Neural cell (in vitro differentiated cells): ENCODE measurements at regions not wholly inside any gene's neighbourhood (a gene's known extent, or its start where the extent isn't known, plus 50 kb on each side); places are given as distances from the start of the nearest gene placed in this dataset.

Experiments
- EP300 ChIP-seq: fragments of 450-650 bp; conservative IDR thresholded peaks from 2 replicates; pipeline ENCODE4 v1.6.1; 2014; ENCODE audit warnings: antibody characterized with exemption, mild to moderate bottlenecking, moderate library complexity; ENCODE audit not compliant: poor library complexity, severe bottlenecking
- EZH2 ChIP-seq: fragments of 200-600, 300-800 bp; shearing (Covaris generic), sonication (generic); IDR thresholded peaks from 2 replicates; pipeline ENCODE4 v1.6.1; 2014; ENCODE audit warnings: antibody characterized with exemption, low read length, borderline replicate concordance, mild to moderate bottlenecking; ENCODE audit not compliant: insufficient read depth, poor library complexity, severe bottlenecking
- RAD21 ChIP-seq: fragments of 450-650 bp; conservative IDR thresholded peaks from 2 replicates; pipeline ENCODE4 v1.6.1; 2014; ENCODE audit warnings: antibody characterized with exemption, mild to moderate bottlenecking, moderate library complexity
- TAF1 ChIP-seq: IDR thresholded peaks from 2 replicates; pipeline ENCODE4 v1.6.1; 2012; ENCODE audit warnings: low read depth
- TF ChIP-seq, protein P1 (sequence below): fragments of 450-650 bp; IDR thresholded peaks from 2 replicates; pipeline ENCODE4 v1.5.1; 2014; ENCODE audit warnings: antibody characterized with exemption, mild to moderate bottlenecking, moderate library complexity; ENCODE audit not compliant: poor library complexity, severe bottlenecking
- TF ChIP-seq, protein P2 (sequence below): IDR thresholded peaks from 2 replicates; pipeline ENCODE4 v1.6.1; 2012; ENCODE audit warnings: borderline replicate concordance

DNA sequence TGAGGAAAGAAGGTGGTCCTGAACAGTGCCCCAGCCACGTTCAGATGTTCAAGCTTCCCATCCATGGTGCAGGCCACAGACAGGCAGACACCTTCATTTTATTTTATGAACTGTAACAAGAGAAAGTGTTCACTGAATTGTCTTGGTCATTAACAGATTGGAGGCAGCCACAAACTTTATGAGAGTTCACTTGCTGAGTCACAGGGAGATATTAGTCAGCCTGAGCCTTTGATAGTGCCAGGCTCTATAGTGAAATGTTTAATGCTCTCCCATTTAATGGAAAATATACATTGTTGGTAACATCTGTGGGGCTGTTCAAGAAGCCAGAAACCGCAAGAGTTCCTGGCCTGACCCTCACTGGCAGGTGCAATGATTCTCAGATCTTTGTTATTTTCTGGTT is 237.0 kb downstream of the TENT4A start:
- TF ChIP-seq, protein P1, sequence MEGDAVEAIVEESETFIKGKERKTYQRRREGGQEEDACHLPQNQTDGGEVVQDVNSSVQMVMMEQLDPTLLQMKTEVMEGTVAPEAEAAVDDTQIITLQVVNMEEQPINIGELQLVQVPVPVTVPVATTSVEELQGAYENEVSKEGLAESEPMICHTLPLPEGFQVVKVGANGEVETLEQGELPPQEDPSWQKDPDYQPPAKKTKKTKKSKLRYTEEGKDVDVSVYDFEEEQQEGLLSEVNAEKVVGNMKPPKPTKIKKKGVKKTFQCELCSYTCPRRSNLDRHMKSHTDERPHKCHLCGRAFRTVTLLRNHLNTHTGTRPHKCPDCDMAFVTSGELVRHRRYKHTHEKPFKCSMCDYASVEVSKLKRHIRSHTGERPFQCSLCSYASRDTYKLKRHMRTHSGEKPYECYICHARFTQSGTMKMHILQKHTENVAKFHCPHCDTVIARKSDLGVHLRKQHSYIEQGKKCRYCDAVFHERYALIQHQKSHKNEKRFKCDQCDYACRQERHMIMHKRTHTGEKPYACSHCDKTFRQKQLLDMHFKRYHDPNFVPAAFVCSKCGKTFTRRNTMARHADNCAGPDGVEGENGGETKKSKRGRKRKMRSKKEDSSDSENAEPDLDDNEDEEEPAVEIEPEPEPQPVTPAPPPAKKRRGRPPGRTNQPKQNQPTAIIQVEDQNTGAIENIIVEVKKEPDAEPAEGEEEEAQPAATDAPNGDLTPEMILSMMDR, result no peak
- TF ChIP-seq RAD21 (no peak), EP300 (no peak), EZH2 (no peak), TAF1 (no peak)
- TF ChIP-seq, protein P2, sequence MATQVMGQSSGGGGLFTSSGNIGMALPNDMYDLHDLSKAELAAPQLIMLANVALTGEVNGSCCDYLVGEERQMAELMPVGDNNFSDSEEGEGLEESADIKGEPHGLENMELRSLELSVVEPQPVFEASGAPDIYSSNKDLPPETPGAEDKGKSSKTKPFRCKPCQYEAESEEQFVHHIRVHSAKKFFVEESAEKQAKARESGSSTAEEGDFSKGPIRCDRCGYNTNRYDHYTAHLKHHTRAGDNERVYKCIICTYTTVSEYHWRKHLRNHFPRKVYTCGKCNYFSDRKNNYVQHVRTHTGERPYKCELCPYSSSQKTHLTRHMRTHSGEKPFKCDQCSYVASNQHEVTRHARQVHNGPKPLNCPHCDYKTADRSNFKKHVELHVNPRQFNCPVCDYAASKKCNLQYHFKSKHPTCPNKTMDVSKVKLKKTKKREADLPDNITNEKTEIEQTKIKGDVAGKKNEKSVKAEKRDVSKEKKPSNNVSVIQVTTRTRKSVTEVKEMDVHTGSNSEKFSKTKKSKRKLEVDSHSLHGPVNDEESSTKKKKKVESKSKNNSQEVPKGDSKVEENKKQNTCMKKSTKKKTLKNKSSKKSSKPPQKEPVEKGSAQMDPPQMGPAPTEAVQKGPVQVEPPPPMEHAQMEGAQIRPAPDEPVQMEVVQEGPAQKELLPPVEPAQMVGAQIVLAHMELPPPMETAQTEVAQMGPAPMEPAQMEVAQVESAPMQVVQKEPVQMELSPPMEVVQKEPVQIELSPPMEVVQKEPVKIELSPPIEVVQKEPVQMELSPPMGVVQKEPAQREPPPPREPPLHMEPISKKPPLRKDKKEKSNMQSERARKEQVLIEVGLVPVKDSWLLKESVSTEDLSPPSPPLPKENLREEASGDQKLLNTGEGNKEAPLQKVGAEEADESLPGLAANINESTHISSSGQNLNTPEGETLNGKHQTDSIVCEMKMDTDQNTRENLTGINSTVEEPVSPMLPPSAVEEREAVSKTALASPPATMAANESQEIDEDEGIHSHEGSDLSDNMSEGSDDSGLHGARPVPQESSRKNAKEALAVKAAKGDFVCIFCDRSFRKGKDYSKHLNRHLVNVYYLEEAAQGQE, result no peak
